GM10266 (cell line): ENCODE measurements at regions not wholly inside any gene's neighbourhood (a gene's known extent, or its start where the extent isn't known, plus 50 kb on each side); places are given as distances from the start of the nearest gene placed in this dataset.

Experiments
- DNase-seq: peaks from one replicate; pipeline ENCODE4 v3.0.0; 2012; ENCODE audit errors: extremely low spot score
- TF ChIP-seq, protein P1 (sequence below): IDR thresholded peaks from 2 replicates; pipeline ENCODE4 v1.5.1; 2012; ENCODE audit warnings: mild to moderate bottlenecking, low read depth; ENCODE audit not compliant: control insufficient read depth, insufficient read depth; ENCODE audit errors: missing control alignments

- no peak for DNase-seq
- TF ChIP-seq, protein P1, sequence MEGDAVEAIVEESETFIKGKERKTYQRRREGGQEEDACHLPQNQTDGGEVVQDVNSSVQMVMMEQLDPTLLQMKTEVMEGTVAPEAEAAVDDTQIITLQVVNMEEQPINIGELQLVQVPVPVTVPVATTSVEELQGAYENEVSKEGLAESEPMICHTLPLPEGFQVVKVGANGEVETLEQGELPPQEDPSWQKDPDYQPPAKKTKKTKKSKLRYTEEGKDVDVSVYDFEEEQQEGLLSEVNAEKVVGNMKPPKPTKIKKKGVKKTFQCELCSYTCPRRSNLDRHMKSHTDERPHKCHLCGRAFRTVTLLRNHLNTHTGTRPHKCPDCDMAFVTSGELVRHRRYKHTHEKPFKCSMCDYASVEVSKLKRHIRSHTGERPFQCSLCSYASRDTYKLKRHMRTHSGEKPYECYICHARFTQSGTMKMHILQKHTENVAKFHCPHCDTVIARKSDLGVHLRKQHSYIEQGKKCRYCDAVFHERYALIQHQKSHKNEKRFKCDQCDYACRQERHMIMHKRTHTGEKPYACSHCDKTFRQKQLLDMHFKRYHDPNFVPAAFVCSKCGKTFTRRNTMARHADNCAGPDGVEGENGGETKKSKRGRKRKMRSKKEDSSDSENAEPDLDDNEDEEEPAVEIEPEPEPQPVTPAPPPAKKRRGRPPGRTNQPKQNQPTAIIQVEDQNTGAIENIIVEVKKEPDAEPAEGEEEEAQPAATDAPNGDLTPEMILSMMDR, result no peak
These were observed 645.7 kb downstream of the PRR16 start for GRCh38 chr5:121109817-121110216.

DNA sequence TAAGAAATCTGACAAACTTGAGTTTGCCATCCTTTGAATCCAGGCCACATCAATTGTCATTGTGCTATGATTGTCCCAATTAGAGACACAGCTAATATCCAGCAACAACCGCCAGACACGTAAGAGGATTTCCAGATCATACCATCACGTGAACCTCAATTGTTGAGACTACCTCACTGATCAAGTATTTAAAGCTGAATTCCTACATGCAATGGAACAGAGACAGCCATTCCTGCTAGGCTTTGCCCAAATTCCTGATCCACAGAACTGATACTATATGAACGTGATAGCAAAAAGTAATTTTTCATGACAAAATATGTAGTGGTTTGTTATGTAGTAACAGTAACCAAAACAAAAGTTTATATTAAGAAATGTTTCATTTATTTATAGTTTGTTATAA is 657.7 kb downstream of the PRR16 start:
- TF ChIP-seq, protein P1, result no peak
- DNase-seq, result no peak

DNA sequence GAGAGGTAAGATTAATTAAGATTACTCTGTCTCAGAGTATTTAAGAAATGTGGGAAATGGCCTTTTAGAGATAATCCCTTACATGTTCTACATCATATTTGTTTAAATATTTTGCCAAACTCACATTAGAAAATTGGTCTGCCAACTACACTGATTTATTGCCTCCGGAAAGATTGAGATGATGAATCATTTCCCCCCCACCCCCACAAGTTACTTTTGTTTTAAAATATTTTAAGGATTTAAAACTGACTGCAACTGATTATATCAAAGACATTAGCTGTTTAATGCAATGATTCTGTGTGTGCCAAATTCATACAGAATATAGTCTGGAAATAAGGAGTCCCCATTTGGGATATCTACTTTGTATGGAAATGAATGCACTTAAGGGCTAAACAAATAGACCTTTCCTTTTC is 674.4 kb downstream of the PRR16 start:
- no peak for DNase-seq
- TF ChIP-seq, protein P1, result no peak

- TF ChIP-seq, protein P1, result no peak
- DNase-seq, result no peak
These were observed 674.9 kb downstream of the PRR16 start for GRCh38 chr5:121138952-121139351.

DNA sequence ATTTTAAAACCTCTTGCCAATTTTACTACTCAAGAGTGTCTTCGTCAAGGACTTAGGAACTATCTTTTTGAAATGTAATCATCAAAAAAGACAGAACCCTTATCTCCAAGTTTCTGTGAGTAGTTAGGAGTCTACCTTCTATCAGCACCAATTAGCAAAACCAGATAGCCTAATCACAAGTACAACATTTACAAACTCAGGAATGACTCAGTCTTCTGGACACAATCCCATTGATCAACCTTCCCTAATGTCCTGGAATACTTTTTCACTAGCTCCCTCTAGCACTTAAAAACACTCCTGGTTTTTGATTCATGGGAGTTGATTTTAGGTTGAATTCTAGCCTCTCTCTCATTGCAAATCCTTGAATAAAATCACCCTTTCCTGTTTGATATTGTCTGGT is 680.7 kb downstream of the PRR16 start:
- DNase-seq, result no peak
- TF ChIP-seq, protein P1, result no peak

GRCh38 chr5:121151534-121151933 is 687.4 kb downstream of the PRR16 start:
- no peak for DNase-seq
- TF ChIP-seq, protein P1, result no peak

DNA sequence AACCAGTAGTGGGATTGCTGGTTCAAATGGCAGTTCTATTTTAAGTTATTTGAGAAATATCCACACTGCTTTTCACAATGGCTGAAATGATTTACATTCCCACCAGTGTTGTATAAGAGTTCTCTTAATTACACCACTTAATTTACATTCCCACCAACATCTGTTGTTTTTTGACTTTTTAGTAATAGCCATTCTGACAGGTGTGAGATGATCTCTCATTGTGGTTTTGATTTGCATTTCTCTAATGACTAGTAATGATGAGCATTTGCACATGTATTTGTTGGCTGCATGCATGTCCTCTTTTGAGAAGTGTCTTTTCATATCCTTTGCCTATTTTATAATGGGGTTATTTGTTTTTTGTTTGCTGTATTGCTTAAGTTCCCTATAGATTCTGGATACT is 688.3 kb downstream of the PRR16 start:
- TF ChIP-seq, protein P1, result no peak
- no peak for DNase-seq

GRCh38 chr5:121156565-121156964 is 692.5 kb downstream of the PRR16 start:
- TF ChIP-seq, protein P1, result no peak
- no peak for DNase-seq
